ENCODE measurements at regions not wholly inside any gene's neighbourhood (a gene's known extent, or its start where the extent isn't known, plus 50 kb on each side); places are given as distances from the start of the nearest gene placed in this dataset.

DNA sequence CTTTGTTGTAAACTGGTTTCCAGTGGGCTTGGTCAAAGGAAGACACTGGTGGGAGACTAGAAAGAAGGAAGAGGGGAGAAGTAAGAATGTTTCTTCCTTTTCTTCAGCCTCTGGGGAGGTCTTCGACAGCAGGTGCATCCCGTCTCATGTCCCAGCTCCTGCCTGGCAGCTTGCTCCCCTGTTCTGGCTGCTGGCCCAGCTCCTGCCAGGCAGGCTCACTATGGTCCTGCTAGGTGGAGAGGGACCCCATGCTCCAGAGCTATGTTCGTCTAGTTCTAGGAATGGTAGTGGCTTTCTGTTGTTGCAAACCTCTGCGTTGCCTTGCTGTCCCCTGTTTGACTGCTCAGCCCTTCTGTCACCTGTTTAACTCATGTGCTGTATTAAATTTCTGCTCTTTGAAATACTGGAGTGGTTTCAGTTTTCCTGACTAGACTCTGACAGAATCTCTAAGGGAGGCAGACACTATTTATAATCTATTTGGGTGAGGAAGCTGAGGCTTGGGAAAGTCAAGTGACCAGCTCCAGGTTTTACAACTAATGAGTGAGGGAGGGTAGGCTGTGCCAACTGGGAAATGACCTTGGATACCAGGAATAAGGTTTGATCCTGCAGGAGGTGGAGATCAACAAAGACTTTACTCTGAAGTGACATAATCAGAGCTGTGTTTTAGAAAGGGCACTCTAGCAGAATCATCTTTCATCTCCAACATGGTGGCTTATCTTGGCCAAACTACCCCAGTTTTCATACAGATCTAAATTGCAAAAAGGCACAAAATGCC lies 94.7 kb upstream of the DDHD1 start:
- TF ChIP-seq EZH2 (IDR thresholded peaks at IDR 0.05; ENCODE audit: borderline replicate concordance, insufficient read depth, low read depth, low read length, poor library complexity, severe bottlenecking): no peak
- TF ChIP-seq, protein P1, sequence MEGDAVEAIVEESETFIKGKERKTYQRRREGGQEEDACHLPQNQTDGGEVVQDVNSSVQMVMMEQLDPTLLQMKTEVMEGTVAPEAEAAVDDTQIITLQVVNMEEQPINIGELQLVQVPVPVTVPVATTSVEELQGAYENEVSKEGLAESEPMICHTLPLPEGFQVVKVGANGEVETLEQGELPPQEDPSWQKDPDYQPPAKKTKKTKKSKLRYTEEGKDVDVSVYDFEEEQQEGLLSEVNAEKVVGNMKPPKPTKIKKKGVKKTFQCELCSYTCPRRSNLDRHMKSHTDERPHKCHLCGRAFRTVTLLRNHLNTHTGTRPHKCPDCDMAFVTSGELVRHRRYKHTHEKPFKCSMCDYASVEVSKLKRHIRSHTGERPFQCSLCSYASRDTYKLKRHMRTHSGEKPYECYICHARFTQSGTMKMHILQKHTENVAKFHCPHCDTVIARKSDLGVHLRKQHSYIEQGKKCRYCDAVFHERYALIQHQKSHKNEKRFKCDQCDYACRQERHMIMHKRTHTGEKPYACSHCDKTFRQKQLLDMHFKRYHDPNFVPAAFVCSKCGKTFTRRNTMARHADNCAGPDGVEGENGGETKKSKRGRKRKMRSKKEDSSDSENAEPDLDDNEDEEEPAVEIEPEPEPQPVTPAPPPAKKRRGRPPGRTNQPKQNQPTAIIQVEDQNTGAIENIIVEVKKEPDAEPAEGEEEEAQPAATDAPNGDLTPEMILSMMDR (IDR thresholded peaks at IDR 0.05): no peak

Measured in B cell (primary cell).